KMS-11 (cell line): ENCODE measurements at regions not wholly inside any gene's neighbourhood (a gene's known extent, or its start where the extent isn't known, plus 50 kb on each side); places are given as distances from the start of the nearest gene placed in this dataset.

Source experiments
- H2AFZ ChIP-seq: fragments of 200-600 bp; sonication (generic); 2 replicates; pipeline ENCODE4 v1.6.1; 2016; ENCODE audit warnings: antibody characterized with exemption, mixed run types, low read depth
- H3K27ac ChIP-seq: fragments of 200-600 bp; sonication (generic); 2 replicates; pipeline ENCODE4 v1.6.1; 2016; ENCODE audit warnings: mild to moderate bottlenecking, mixed run types
- H3K27me3 ChIP-seq: fragments of 200-600 bp; sonication (generic); 2 replicates; pipeline ENCODE4 v1.6.1; 2017; ENCODE audit warnings: mild to moderate bottlenecking, low read depth, mixed run types, moderate library complexity; ENCODE audit not compliant: insufficient read depth
- H3K36me3 ChIP-seq: fragments of 200-600 bp; sonication (generic); 2 replicates; pipeline ENCODE4 v1.6.1; 2017; ENCODE audit warnings: mild to moderate bottlenecking, mixed run types; ENCODE audit not compliant: insufficient read depth
- H3K4me1 ChIP-seq: fragments of 200-600 bp; sonication (generic); 2 replicates; pipeline ENCODE4 v1.6.1; 2016; ENCODE audit warnings: mild to moderate bottlenecking, low read depth, mixed run types; ENCODE audit not compliant: poor library complexity, severe bottlenecking
- H3K4me2 ChIP-seq: fragments of 200-600 bp; sonication (generic); 2 replicates; pipeline ENCODE4 v1.7.0; 2016; ENCODE audit warnings: mild to moderate bottlenecking, mixed run types
- H3K4me3 ChIP-seq: fragments of 200-600 bp; sonication (generic); IDR thresholded peaks from 2 replicates; pipeline ENCODE4 v1.6.1; 2017; ENCODE audit warnings: low read depth, low read length, mixed read lengths; ENCODE audit not compliant: insufficient read depth
- H3K79me2 ChIP-seq: fragments of 200-600 bp; sonication (generic); 2 replicates; pipeline ENCODE4 v1.6.1; 2016; ENCODE audit warnings: low read depth, mixed run types; ENCODE audit not compliant: insufficient read depth
- H3K9ac ChIP-seq: fragments of 200-600 bp; sonication (generic); 2 replicates; pipeline ENCODE4 v1.6.1; 2016; ENCODE audit warnings: mild to moderate bottlenecking, mixed run types
- H4K20me1 ChIP-seq: fragments of 200-600 bp; sonication (generic); 2 replicates; pipeline ENCODE4 v1.6.1; 2016; ENCODE audit warnings: mild to moderate bottlenecking, mixed run types; ENCODE audit not compliant: insufficient read depth
- CTCF ChIP-seq: fragments of 200-600 bp; sonication (generic); conservative IDR thresholded peaks from 2 replicates; pipeline ENCODE4 v1.6.1; 2017; ENCODE audit warnings: low read depth, mild to moderate bottlenecking, antibody characterized with exemption, low read length, moderate library complexity, mixed read lengths

- Histone ChIP-seq H4K20me1 (no peaks in the 10 kb centered on the region), H3K79me2 (no peaks in the 10 kb centered on the region), H3K4me2 (no peak overlapping the region), H3K36me3 (no peaks in the 10 kb centered on the region), H2AFZ (no peak overlapping the region), H3K27ac (no peak overlapping the region), H3K27me3 (no peaks in the 10 kb centered on the region), H3K4me1 (no peaks in the 10 kb centered on the region), H3K4me3 (no peak overlapping the region), H3K9ac (no peak overlapping the region)
- TF ChIP-seq CTCF = no peak
Measured at GRCh38 chr4:187166886-187167512, 443.3 kb upstream of the FAT1 start.

GRCh38 chr4:187171706-187172339, 448.2 kb upstream of the FAT1 start:
- TF ChIP-seq CTCF = no peak
- Histone ChIP-seq H3K4me3 (no peak overlapping the region), H3K9ac (no peak overlapping the region)

GRCh38 chr4:187172340-187172761, 448.7 kb upstream of the FAT1 start:
- Histone ChIP-seq H3K27ac (no peak overlapping the region), H3K4me3 (no peak overlapping the region), H3K27me3 (no peaks in the 10 kb centered on the region), H3K9ac (no peak overlapping the region), H2AFZ (no peak overlapping the region), H3K36me3 (no peaks in the 10 kb centered on the region), H3K4me2 (no peak overlapping the region), H4K20me1 (no peaks in the 10 kb centered on the region), H3K4me1 (no peaks in the 10 kb centered on the region), H3K79me2 (no peaks in the 10 kb centered on the region)
- no peak for TF ChIP-seq CTCF

More at GRCh38 chr4:187171706-187172339, 448.2 kb upstream of the FAT1 start:
- H3K27ac ChIP-seq = no peak overlapping the region
- no peaks in the 10 kb centered on the region for H3K79me2 ChIP-seq
- no peaks in the 10 kb centered on the region for H4K20me1 ChIP-seq
- H3K4me2 ChIP-seq = no peak overlapping the region
- H3K4me1 ChIP-seq = no peaks in the 10 kb centered on the region
- H3K27me3 ChIP-seq = no peaks in the 10 kb centered on the region
- no peaks in the 10 kb centered on the region for H3K36me3 ChIP-seq
- H2AFZ ChIP-seq = no peak overlapping the region

GRCh38 chr4:187174749-187175148, 451.1 kb upstream of the FAT1 start:
- Histone ChIP-seq H3K4me2 (no peak overlapping the region), H3K4me3 (no peak overlapping the region), H3K79me2 (no peaks in the 10 kb centered on the region), H3K36me3 (no peaks in the 10 kb centered on the region), H2AFZ (no peak overlapping the region), H3K27me3 (no peaks in the 10 kb centered on the region), H4K20me1 (no peaks in the 10 kb centered on the region), H3K27ac (no peak overlapping the region), H3K4me1 (no peaks in the 10 kb centered on the region), H3K9ac (no peak overlapping the region)
- no peak for TF ChIP-seq CTCF
